IPS-15b (cell line): ENCODE measurements at regions not wholly inside any gene's neighbourhood (a gene's known extent, or its start where the extent isn't known, plus 50 kb on each side); places are given as distances from the start of the nearest gene placed in this dataset.

Experiments used
- H3K27me3 ChIP-seq: one replicate; pipeline ENCODE4 v1.6.1; 2013; ENCODE audit warnings: low read length; ENCODE audit not compliant: control insufficient read depth, insufficient read depth
- H3K36me3 ChIP-seq: one replicate; pipeline ENCODE4 v1.6.1; 2013; ENCODE audit warnings: low read length; ENCODE audit not compliant: control insufficient read depth, insufficient read depth
- H3K4me1 ChIP-seq: one replicate; pipeline ENCODE4 v1.6.1; 2013; ENCODE audit warnings: mild to moderate bottlenecking, low read length; ENCODE audit not compliant: control insufficient read depth, insufficient read depth
- H3K4me3 ChIP-seq: one replicate; pipeline ENCODE4 v1.5.1; 2013; ENCODE audit warnings: low read depth, low read length
- H3K9ac ChIP-seq: one replicate; pipeline ENCODE4 v1.6.1; 2013; ENCODE audit warnings: low read depth, mild to moderate bottlenecking, low read length
- H3K9me3 ChIP-seq: one replicate; pipeline ENCODE4 v1.6.1; 2013; ENCODE audit warnings: mild to moderate bottlenecking, low read length; ENCODE audit not compliant: control insufficient read depth, insufficient read depth

GRCh38 chr11:112628676-112629075, 332.5 kb upstream of the NCAM1 start:
- Histone ChIP-seq H3K36me3 (no peaks in the 10 kb centered on the region), H3K4me3 (no peak overlapping the region), H3K27me3 (no peaks in the 10 kb centered on the region), H3K9me3 (no peaks in the 10 kb centered on the region), H3K9ac (no peak overlapping the region), H3K4me1 (no peaks in the 10 kb centered on the region)

GRCh38 chr11:112630496-112630895, 330.7 kb upstream of the NCAM1 start:
- no peaks in the 10 kb centered on the region for H3K9me3 ChIP-seq

GRCh38 chr11:112631333-112631732, 329.9 kb upstream of the NCAM1 start:
- Histone ChIP-seq H3K27me3 (no peaks in the 10 kb centered on the region), H3K9ac (no peak overlapping the region)

More at GRCh38 chr11:112630496-112630895, 330.7 kb upstream of the NCAM1 start:
- H3K9ac ChIP-seq = no peak overlapping the region
- H3K4me1 ChIP-seq = no peaks in the 10 kb centered on the region
- H3K36me3 ChIP-seq = no peaks in the 10 kb centered on the region
- no peak overlapping the region for H3K4me3 ChIP-seq
- no peaks in the 10 kb centered on the region for H3K27me3 ChIP-seq

GRCh38 chr11:112632866-112633505, 328.2 kb upstream of the NCAM1 start:
- Histone ChIP-seq H3K27me3 (no peaks in the 10 kb centered on the region), H3K9me3 (no peaks in the 10 kb centered on the region), H3K9ac (no peak overlapping the region), H3K36me3 (no peaks in the 10 kb centered on the region), H3K4me1 (no peaks in the 10 kb centered on the region), H3K4me3 (no peak overlapping the region)

More at GRCh38 chr11:112631333-112631732, 329.9 kb upstream of the NCAM1 start:
- H3K4me3 ChIP-seq = no peak overlapping the region
- H3K36me3 ChIP-seq = no peaks in the 10 kb centered on the region
- H3K9me3 ChIP-seq = no peaks in the 10 kb centered on the region
- H3K4me1 ChIP-seq = no peaks in the 10 kb centered on the region

GRCh38 chr11:112634551-112634950, 326.7 kb upstream of the NCAM1 start:
- Histone ChIP-seq H3K9me3 (no peaks in the 10 kb centered on the region), H3K36me3 (no peaks in the 10 kb centered on the region), H3K27me3 (no peaks in the 10 kb centered on the region), H3K9ac (no peak overlapping the region), H3K4me3 (no peak overlapping the region), H3K4me1 (no peaks in the 10 kb centered on the region)

- no peak overlapping the region for H3K4me3 ChIP-seq
These were observed 326.1 kb upstream of the NCAM1 start for GRCh38 chr11:112634995-112635737.

GRCh38 chr11:112637076-112637475, 324.1 kb upstream of the NCAM1 start:
- Histone ChIP-seq H3K36me3 (no peaks in the 10 kb centered on the region), H3K27me3 (no peaks in the 10 kb centered on the region), H3K4me1 (no peaks in the 10 kb centered on the region), H3K9ac (no peak overlapping the region), H3K9me3 (no peaks in the 10 kb centered on the region), H3K4me3 (no peak overlapping the region)

More at GRCh38 chr11:112634995-112635737, 326.1 kb upstream of the NCAM1 start:
- no peaks in the 10 kb centered on the region for H3K27me3 ChIP-seq
- no peaks in the 10 kb centered on the region for H3K36me3 ChIP-seq
- H3K4me1 ChIP-seq = no peaks in the 10 kb centered on the region
- H3K9me3 ChIP-seq = no peaks in the 10 kb centered on the region
- H3K9ac ChIP-seq = no peak overlapping the region

- Histone ChIP-seq H3K27me3 (no peaks in the 10 kb centered on the region), H3K9ac (no peak overlapping the region), H3K4me3 (no peak overlapping the region), H3K9me3 (no peaks in the 10 kb centered on the region), H3K4me1 (no peaks in the 10 kb centered on the region), H3K36me3 (no peaks in the 10 kb centered on the region)
These were observed 323.3 kb upstream of the NCAM1 start for GRCh38 chr11:112637876-112638275.

GRCh38 chr11:112639469-112639868, 321.8 kb upstream of the NCAM1 start:
- Histone ChIP-seq H3K9ac (no peak overlapping the region), H3K4me1 (no peaks in the 10 kb centered on the region), H3K27me3 (no peaks in the 10 kb centered on the region), H3K36me3 (no peaks in the 10 kb centered on the region), H3K4me3 (no peak overlapping the region), H3K9me3 (no peaks in the 10 kb centered on the region)

GRCh38 chr11:112643416-112643815, 317.8 kb upstream of the NCAM1 start:
- Histone ChIP-seq H3K4me3 (no peak overlapping the region), H3K27me3 (no peaks in the 10 kb centered on the region), H3K9ac (no peak overlapping the region), H3K4me1 (no peaks in the 10 kb centered on the region), H3K9me3 (no peaks in the 10 kb centered on the region), H3K36me3 (no peaks in the 10 kb centered on the region)

- H3K27me3 ChIP-seq = no peaks in the 10 kb centered on the region
- H3K4me1 ChIP-seq = no peaks in the 10 kb centered on the region
- H3K9ac ChIP-seq = no peak overlapping the region
- H3K36me3 ChIP-seq = no peaks in the 10 kb centered on the region
- H3K9me3 ChIP-seq = no peaks in the 10 kb centered on the region
- no peak overlapping the region for H3K4me3 ChIP-seq
These were observed 316.6 kb upstream of the NCAM1 start for GRCh38 chr11:112644410-112645131.
